Keratinocyte (primary cell): ENCODE measurements at regions not wholly inside any gene's neighbourhood (a gene's known extent, or its start where the extent isn't known, plus 50 kb on each side); places are given as distances from the start of the nearest gene placed in this dataset.

ENCODE experiments used
- DNase-seq: peaks from one replicate; pipeline ENCODE4 v3.0.0-alpha.2; 2011; ENCODE audit warnings: low read depth, missing footprints, low spot score
- FAIRE-seq: peaks from 2 replicates; lab custom pipeline; 2011; peaks lifted over from hg19 to GRCh38; lab: Jason Lieb, UNC
- H2AFZ ChIP-seq: 2 replicates; pipeline ENCODE4 v1.6.0; 2012; ENCODE audit warnings: low read length, control low read depth, inconsistent platforms; ENCODE audit not compliant: control insufficient read depth
- H3K27ac ChIP-seq: 2 replicates; pipeline ENCODE4 v1.5.1; 2011; ENCODE audit warnings: low read length; ENCODE audit not compliant: control insufficient read depth, insufficient read depth
- H3K27me3 ChIP-seq: 3 replicates; pipeline ENCODE4 v1.6.0; 2011; ENCODE audit warnings: low read length; ENCODE audit not compliant: control insufficient read depth, insufficient read depth; ENCODE audit errors: extremely low read depth
- H3K36me3 ChIP-seq, 2 experiments: 2 replicates in 1 of 2; 3 replicates in 1 of 2; pipeline ENCODE4 v1.5.1; 2011; ENCODE audit warnings: low read length in 2 of 2, mild to moderate bottlenecking in 1 of 2; ENCODE audit not compliant: control insufficient read depth in 2 of 2, insufficient read depth in 2 of 2; ENCODE audit errors: extremely low read depth in 1 of 2
- H3K4me1 ChIP-seq: 3 replicates; pipeline ENCODE4 v1.5.1; 2011; ENCODE audit warnings: low read length; ENCODE audit not compliant: control insufficient read depth, insufficient read depth; ENCODE audit errors: extremely low read depth
- H3K4me2 ChIP-seq: 3 replicates; pipeline ENCODE4 v1.6.0; 2011; ENCODE audit warnings: low read depth, low read length; ENCODE audit not compliant: control insufficient read depth, insufficient read depth; ENCODE audit errors: extremely low read depth
- H3K4me3 ChIP-seq, 3 experiments: fragments of 200-600 bp in 1 of 3; sonication (generic) in 1 of 3; 2 replicates in 2 of 3; 3 replicates in 1 of 3; pipeline ENCODE4 v1.5.1; 2011 to 2016; ENCODE audit warnings: low read length in 3 of 3, mild to moderate bottlenecking in 3 of 3, control low read depth in 2 of 3, inconsistent platforms in 1 of 3, low read depth in 1 of 3, mixed read lengths in 1 of 3, mixed run types in 1 of 3, moderate library complexity in 1 of 3; ENCODE audit not compliant: control insufficient read depth in 2 of 3, insufficient read depth in 2 of 3; ENCODE audit errors: extremely low read depth in 1 of 3
- H3K79me2 ChIP-seq: 2 replicates; pipeline ENCODE4 v1.6.0; 2012; ENCODE audit warnings: low read length; ENCODE audit not compliant: control insufficient read depth, insufficient read depth
- H3K9ac ChIP-seq: 3 replicates; pipeline ENCODE4 v1.6.0; 2011; ENCODE audit warnings: low read length; ENCODE audit not compliant: control insufficient read depth, insufficient read depth; ENCODE audit errors: extremely low read depth
- H3K9me1 ChIP-seq: 3 replicates; pipeline ENCODE4 v1.6.0; 2011; ENCODE audit warnings: low read length; ENCODE audit not compliant: control insufficient read depth, insufficient read depth; ENCODE audit errors: extremely low read depth
- H3K9me3 ChIP-seq: 2 replicates; pipeline ENCODE4 v1.5.1; 2012; ENCODE audit warnings: low read depth, low read length; ENCODE audit not compliant: control insufficient read depth
- H4K20me1 ChIP-seq: 3 replicates; pipeline ENCODE4 v1.6.0; 2011; ENCODE audit warnings: low read length; ENCODE audit not compliant: control insufficient read depth, insufficient read depth; ENCODE audit errors: extremely low read depth
- CTCF ChIP-seq, 3 experiments: IDR thresholded peaks in 1 of 3; conservative IDR thresholded peaks in 1 of 3; optimal IDR thresholded peaks in 1 of 3; 2 replicates in 2 of 3; 3 replicates in 1 of 3; pipeline versions ENCODE3 to v1.5.1; 2011; ENCODE audit warnings: low read length in 3 of 3, mild to moderate bottlenecking in 3 of 3, moderate library complexity in 2 of 3, control low read depth in 1 of 3, inconsistent platforms in 1 of 3; ENCODE audit not compliant: insufficient read depth in 2 of 3; ENCODE audit errors: extremely low read depth in 1 of 3
- EZH2 ChIP-seq: IDR thresholded peaks from one replicate; pipeline ENCODE4 v1.6.1; 2012; ENCODE audit warnings: inconsistent platforms, mild to moderate bottlenecking, low read length, moderate library complexity
- dilution Hi-C: fragments of 300-500 bp; cut with MboI; formaldehyde crosslinking; loops from one replicate; pipeline ENCODE4 v1.7.0; 2020; ENCODE audit warnings: low sequenced_read_pairs; ENCODE audit not compliant: extremely low pct_ligation_motif_present

- Histone ChIP-seq H3K9me3 (peaks cover 5% of the 10 kb centered on the region), H3K27me3 (no peaks in the 10 kb centered on the region), H3K4me1 (peaks cover 9% of the 10 kb centered on the region), H3K27ac (no peak overlapping the region), H4K20me1 (no peaks in the 10 kb centered on the region), H3K79me2 (no peaks in the 10 kb centered on the region), H3K9me1 (no peaks in the 10 kb centered on the region), H2AFZ (no peak overlapping the region), H3K4me2 (no peak overlapping the region), H3K4me3 (no peak overlapping the region), H3K36me3 (no peaks in the 10 kb centered on the region), H3K9ac (no peak overlapping the region)
- TF ChIP-seq EZH2, result no peak
- TF ChIP-seq CTCF (optimal IDR thresholded peaks at IDR 0.05 in 1 of 3, IDR thresholded peaks at IDR 0.05 in 1 of 3, conservative IDR thresholded peaks at IDR 0.05 in 1 of 3; ENCODE audit: extremely low read depth in 1 of 3, insufficient read depth in 2 of 3, low read length in 3 of 3), result no peak
- dilution Hi-C loops, result no loop called here
- DNase-seq (no peak), FAIRE-seq (no peak)
Observed at GRCh38 chr15:100809587-100809986, 70.0 kb upstream of the ALDH1A3 start.

- H3K27ac ChIP-seq, result no peak overlapping the region
Observed at GRCh38 chr15:100810229-100810628, 69.4 kb upstream of the ALDH1A3 start.

More at GRCh38 chr15:100810229-100810628, 69.4 kb upstream of the ALDH1A3 start:
- dilution Hi-C loops, result no loop called here
- TF ChIP-seq EZH2 (no peak), CTCF (optimal IDR thresholded peaks at IDR 0.05 in 1 of 3, IDR thresholded peaks at IDR 0.05 in 1 of 3, conservative IDR thresholded peaks at IDR 0.05 in 1 of 3; ENCODE audit: extremely low read depth in 1 of 3, insufficient read depth in 2 of 3, low read length in 3 of 3) (no peak)
- no peaks in the 10 kb centered on the region for H3K79me2 ChIP-seq
- H4K20me1 ChIP-seq, result no peaks in the 10 kb centered on the region
- H3K4me1 ChIP-seq, result peaks cover 9% of the 10 kb centered on the region
- no peaks in the 10 kb centered on the region for H3K9me1 ChIP-seq
- no peaks in the 10 kb centered on the region for H3K36me3 ChIP-seq
- peaks cover 5% of the 10 kb centered on the region for H3K9me3 ChIP-seq
- no peak overlapping the region for H3K4me3 ChIP-seq
- no peak overlapping the region for H2AFZ ChIP-seq
- H3K4me2 ChIP-seq, result no peak overlapping the region
- FAIRE-seq (no peak), DNase-seq (no peak)
- H3K9ac ChIP-seq, result no peak overlapping the region
- no peaks in the 10 kb centered on the region for H3K27me3 ChIP-seq
